VCaP (cell line): ENCODE measurements at regions not wholly inside any gene's neighbourhood (a gene's known extent, or its start where the extent isn't known, plus 50 kb on each side); places are given as distances from the start of the nearest gene placed in this dataset.

Experiments
- H3K27ac ChIP-seq: fragments of 450-650 bp; 2 replicates; pipeline ENCODE4 v1.5.1; 2017
- TF ChIP-seq, protein P1 (sequence below): fragments of 450-650 bp; conservative IDR thresholded peaks from 2 replicates; pipeline ENCODE4 v1.5.1; 2017; ENCODE audit warnings: mild to moderate bottlenecking, moderate library complexity

DNA sequence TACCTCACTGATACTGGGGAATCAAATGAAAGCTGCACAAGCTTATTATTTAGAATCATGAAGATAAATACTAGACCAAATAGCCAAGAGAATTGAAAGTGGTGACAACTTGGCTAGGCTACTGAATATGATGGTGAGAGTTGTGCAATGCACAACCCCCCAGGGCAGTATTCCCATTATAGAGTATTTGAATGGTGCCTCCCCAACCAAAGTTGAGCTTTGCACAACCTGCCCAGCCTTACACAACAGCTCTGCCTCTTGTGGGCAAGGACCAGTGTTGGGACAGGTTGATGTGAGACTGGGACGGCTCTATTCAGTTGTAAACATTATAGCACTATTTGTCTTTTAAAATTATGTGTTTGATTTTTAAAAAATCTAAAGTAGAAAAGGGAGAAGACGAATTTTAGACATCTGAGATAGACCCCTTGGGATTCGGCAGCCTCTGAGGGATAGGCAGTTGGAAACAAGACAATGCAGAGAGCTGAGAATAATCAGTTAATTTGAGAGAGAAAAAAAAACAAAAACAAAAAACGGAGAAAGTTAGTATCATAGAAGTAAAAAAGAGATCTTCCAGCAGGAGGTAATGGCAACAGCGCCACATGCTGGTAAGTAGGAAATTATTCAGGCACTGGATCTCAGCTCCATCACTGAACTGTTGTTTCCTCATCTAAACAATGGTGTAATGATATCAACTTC, 91.0 kb upstream of the KCNA3 start:
- H3K27ac ChIP-seq: no peak overlapping the region

GRCh38 chr1:110763149-110763548, 88.4 kb upstream of the KCNA3 start:
- TF ChIP-seq, protein P1, sequence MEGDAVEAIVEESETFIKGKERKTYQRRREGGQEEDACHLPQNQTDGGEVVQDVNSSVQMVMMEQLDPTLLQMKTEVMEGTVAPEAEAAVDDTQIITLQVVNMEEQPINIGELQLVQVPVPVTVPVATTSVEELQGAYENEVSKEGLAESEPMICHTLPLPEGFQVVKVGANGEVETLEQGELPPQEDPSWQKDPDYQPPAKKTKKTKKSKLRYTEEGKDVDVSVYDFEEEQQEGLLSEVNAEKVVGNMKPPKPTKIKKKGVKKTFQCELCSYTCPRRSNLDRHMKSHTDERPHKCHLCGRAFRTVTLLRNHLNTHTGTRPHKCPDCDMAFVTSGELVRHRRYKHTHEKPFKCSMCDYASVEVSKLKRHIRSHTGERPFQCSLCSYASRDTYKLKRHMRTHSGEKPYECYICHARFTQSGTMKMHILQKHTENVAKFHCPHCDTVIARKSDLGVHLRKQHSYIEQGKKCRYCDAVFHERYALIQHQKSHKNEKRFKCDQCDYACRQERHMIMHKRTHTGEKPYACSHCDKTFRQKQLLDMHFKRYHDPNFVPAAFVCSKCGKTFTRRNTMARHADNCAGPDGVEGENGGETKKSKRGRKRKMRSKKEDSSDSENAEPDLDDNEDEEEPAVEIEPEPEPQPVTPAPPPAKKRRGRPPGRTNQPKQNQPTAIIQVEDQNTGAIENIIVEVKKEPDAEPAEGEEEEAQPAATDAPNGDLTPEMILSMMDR: no peak
- H3K27ac ChIP-seq: no peak overlapping the region

More for the DNA sequence above, 91.0 kb upstream of the KCNA3 start:
- TF ChIP-seq, protein P1: peak; percentile 92

DNA sequence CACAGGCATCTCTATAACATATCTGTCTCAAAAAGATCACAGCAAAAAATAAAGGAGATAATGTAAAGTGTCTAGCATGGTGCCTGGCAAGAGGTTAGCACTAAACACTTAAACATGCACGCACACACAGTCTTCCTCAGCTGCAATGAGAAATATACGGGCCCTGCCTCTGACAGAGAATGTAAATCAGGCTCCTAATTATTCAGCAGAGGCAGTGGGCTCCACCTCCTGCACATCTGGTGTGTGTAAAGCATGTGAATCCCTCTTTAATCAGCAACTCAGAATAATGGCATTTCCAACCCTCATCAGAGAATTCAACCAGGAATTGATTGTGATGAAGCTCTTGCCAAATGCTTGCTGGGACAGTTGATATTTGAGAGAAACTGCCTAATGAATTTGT, 85.6 kb upstream of the KCNA3 start:
- H3K27ac ChIP-seq: no peak overlapping the region
- TF ChIP-seq, protein P1: no peak

- TF ChIP-seq, protein P1: no peak
- H3K27ac ChIP-seq: no peak overlapping the region
Observed at GRCh38 chr1:110756506-110756905, 81.8 kb upstream of the KCNA3 start.

DNA sequence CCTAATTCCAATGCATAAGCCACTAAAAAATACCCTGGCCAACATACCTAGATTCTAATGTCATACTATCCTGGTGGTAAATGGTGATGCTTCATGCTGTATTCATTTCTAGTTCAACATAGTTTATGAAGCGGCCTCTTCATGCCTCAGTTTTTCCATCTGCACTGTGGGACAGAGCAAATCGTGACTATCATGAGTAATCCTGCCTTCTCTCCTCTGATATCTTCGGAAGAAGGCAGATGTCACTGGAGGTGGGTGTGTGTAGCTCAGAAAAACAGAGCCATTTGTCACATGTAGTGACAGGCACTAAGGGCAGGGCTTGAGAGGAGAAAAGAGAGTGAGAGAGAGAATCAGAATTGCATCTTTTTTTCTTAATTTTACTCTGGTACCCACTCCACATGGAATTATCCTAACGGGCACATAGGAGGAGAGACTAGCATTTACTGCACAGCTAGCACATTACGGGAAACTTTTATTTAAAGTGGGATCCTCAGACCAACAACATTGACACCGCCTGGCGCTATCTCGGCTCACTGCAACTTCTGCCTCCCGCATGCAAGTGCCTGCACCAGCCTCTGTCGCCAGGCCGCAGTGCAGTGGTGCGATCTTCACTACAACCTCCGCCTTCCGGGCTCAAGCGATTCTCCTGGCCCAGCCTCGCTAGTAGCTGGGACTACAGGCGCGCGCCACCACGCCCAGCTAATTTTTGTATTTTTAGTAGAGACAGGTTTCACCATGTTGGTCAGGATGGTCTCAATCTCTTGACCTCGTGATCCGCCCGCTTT, 78.4 kb upstream of the KCNA3 start:
- TF ChIP-seq, protein P1: no peak

GRCh38 chr1:110750562-110750961, 75.8 kb upstream of the KCNA3 start:
- no peak overlapping the region for H3K27ac ChIP-seq
- TF ChIP-seq, protein P1: no peak

More for the DNA sequence above, 78.4 kb upstream of the KCNA3 start:
- H3K27ac ChIP-seq: no peak overlapping the region

GRCh38 chr1:110749960-110750359, 75.2 kb upstream of the KCNA3 start:
- TF ChIP-seq, protein P1: no peak
- H3K27ac ChIP-seq: no peak overlapping the region
